OCI-LY7 (cell line): ENCODE measurements at regions not wholly inside any gene's neighbourhood (a gene's known extent, or its start where the extent isn't known, plus 50 kb on each side); places are given as distances from the start of the nearest gene placed in this dataset.

Source experiments
- BruUV-seq: library from RNA; stranded (reverse); fragments of 400-500 nt; replicated peaks from 2 replicates; lab custom pipeline; 2021; lab: Mats Ljungman, UMichigan
- CTCF ChIA-PET: fragments of 300-600 bp; sonication (Branson Sonifier 250); formaldehyde crosslinking; loops from one replicate; lab custom pipeline; 2022; ENCODE audit warnings: antibody characterized with exemption; ENCODE audit not compliant: unreplicated experiment; lab: Charles Lee
- POLR2A ChIA-PET: fragments of 300-600 bp; sonication (Branson Sonifier 250); formaldehyde crosslinking; loops from one replicate; lab custom pipeline; 2022; ENCODE audit warnings: antibody characterized with exemption; lab: Charles Lee
- DNase-seq: peaks from one replicate; pipeline ENCODE4 v3.0.0-alpha.2; 2015; ENCODE audit warnings: low spot score
- H2AFZ ChIP-seq: fragments of 200-600 bp; sonication (generic), shearing (Covaris generic); 2 replicates; pipeline ENCODE4 v1.6.1; 2014; ENCODE audit warnings: mild to moderate bottlenecking, antibody characterized with exemption, low read length, moderate library complexity
- H3K27ac ChIP-seq: fragments of 200-600 bp; sonication (generic); 2 replicates; pipeline ENCODE4 v1.5.1; 2014; ENCODE audit warnings: mixed run types, low read depth, mild to moderate bottlenecking, moderate library complexity, low read length, inconsistent platforms; ENCODE audit not compliant: poor library complexity, severe bottlenecking
- H3K36me3 ChIP-seq: fragments of 200-600 bp; sonication (generic); 2 replicates; pipeline ENCODE4 v1.6.1; 2014; ENCODE audit warnings: mild to moderate bottlenecking, antibody characterized with exemption, low read length, moderate library complexity, mixed read lengths; ENCODE audit not compliant: insufficient read depth
- H3K4me1 ChIP-seq: fragments of 200-600 bp; sonication (generic); 2 replicates; pipeline ENCODE4 v1.5.1; 2014; ENCODE audit warnings: mild to moderate bottlenecking, low read length; ENCODE audit not compliant: insufficient read depth, poor library complexity, severe bottlenecking
- H3K4me2 ChIP-seq: fragments of 200-600 bp; sonication (generic); 2 replicates; pipeline ENCODE4 v1.6.1; 2014; ENCODE audit warnings: mild to moderate bottlenecking, low read length
- H3K4me3 ChIP-seq: fragments of 200-600 bp; sonication (generic); 2 replicates; pipeline ENCODE4 v1.5.1; 2014; ENCODE audit warnings: mild to moderate bottlenecking, low read depth, low read length; ENCODE audit not compliant: poor library complexity, severe bottlenecking
- H3K79me2 ChIP-seq: fragments of 200-600 bp; sonication (generic); 2 replicates; pipeline ENCODE4 v1.6.1; 2016; ENCODE audit warnings: low read depth, mild to moderate bottlenecking, low read length, moderate library complexity, mixed read lengths; ENCODE audit not compliant: insufficient read depth
- H3K9me2 ChIP-seq: fragments of 200-600 bp; sonication (generic); 2 replicates; pipeline ENCODE4 v1.6.1; 2016; ENCODE audit warnings: mild to moderate bottlenecking, low read length, mixed read lengths; ENCODE audit not compliant: insufficient read depth
- H3K9me3 ChIP-seq: fragments of 200-600 bp; sonication (generic); 2 replicates; pipeline ENCODE4 v1.6.1; 2014; ENCODE audit warnings: mild to moderate bottlenecking, mixed run types, low read length, mixed read lengths
- H4K20me1 ChIP-seq: fragments of 200-600 bp; sonication (generic); 2 replicates; pipeline ENCODE4 v1.6.1; 2014; ENCODE audit warnings: mild to moderate bottlenecking, antibody characterized with exemption, low read length, moderate library complexity, mixed read lengths; ENCODE audit not compliant: insufficient read depth
- CTCF ChIP-seq: fragments of 200-600 bp; sonication (generic); conservative IDR thresholded peaks from 2 replicates; pipeline ENCODE4 v1.5.1; 2014; ENCODE audit warnings: mild to moderate bottlenecking, antibody characterized with exemption, low read length, moderate library complexity, mixed read lengths
- EZH2phosphoT487 ChIP-seq: fragments of 200-600 bp; sonication (generic); IDR thresholded peaks from 2 replicates; pipeline ENCODE4 v1.6.1; 2018; ENCODE audit warnings: low read depth, borderline replicate concordance, mild to moderate bottlenecking, mixed run types, antibody characterized with exemption, low read length, moderate library complexity, mixed read lengths
- intact Hi-C: fragments of 100-400 bp; cut with micrococcal nuclease; formaldehyde crosslinking; loops from one replicate; pipeline ENCODE4 v1.10.0; 2022; ENCODE audit not compliant: unreplicated experiment

DNA sequence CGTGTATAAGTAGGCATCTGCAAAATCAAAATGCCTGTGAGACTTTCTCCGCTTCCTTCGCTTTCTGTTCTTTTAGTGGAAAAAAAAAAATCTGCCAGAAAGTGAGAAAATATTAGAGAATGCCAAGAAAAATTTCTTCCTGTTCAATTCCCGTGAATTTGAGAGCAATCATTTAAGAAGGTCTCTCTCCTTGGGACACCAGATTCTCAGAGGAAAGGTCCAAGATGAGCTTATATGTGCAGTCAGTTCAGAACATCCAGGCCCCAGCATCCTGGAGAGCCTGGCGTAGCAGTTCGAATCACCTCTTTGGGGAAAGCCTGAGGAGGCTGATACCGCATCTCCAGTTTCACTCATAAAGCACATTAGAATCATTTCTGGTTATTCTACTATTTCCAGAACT lies 912.8 kb downstream of the GALC start:
- H3K4me2 ChIP-seq, result no peak overlapping the region
- ChIA-PET CTCF (no interaction called here), POLR2A (interaction anchor here (0.7 to 3.9 kb wide), 4 partner anchors 9 to 934 kb away, joined by 3 to 14 read pairs (median 3); no protein-coding TSS in a partner anchor)
- H4K20me1 ChIP-seq, result no peaks in the 10 kb centered on the region
- no peaks in the 10 kb centered on the region for H3K79me2 ChIP-seq
- no peak overlapping the region for H3K4me3 ChIP-seq
- H3K9me3 ChIP-seq, result no peaks in the 10 kb centered on the region
- no peaks in the 10 kb centered on the region for H3K36me3 ChIP-seq
- H3K27ac ChIP-seq, result no peak overlapping the region
- H3K9me2 ChIP-seq, result no peaks in the 10 kb centered on the region
- DNase-seq, result no peak
- TF ChIP-seq CTCF (no peak), EZH2phosphoT487 (no peak)
- intact Hi-C loops, result no loop called here
- H2AFZ ChIP-seq, result no peak overlapping the region
- H3K4me1 ChIP-seq, result peaks cover 4% of the 10 kb centered on the region
- BruUV-seq, result no TSS peak

DNA sequence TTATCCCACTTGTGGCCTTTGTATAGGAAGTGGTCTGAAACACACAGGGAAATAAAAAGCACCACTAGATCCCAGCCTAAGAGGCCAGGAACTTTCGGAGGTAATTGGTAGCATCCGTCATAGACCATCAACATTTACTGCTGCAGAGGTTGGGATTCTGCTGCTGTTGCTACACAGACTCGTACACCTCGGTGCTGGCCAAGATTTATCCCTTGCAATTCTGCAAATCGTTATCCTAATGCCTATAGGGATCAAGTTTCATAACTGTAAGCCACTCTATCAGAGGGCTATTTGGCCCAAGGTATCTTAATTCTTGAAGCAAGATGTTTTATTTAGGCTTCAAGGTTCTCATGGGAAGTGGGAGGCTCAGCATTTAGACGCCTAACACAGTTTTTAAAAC lies 913.6 kb downstream of the GALC start:
- POLR2A ChIA-PET, result interaction anchor here (0.9 to 3.9 kb wide), 2 partner anchors 8 to 82 kb away, joined by 3 to 14 read pairs; no protein-coding TSS in a partner anchor
- Histone ChIP-seq H3K4me3 (no peak overlapping the region), H4K20me1 (no peaks in the 10 kb centered on the region), H3K4me1 (peaks cover 4% of the 10 kb centered on the region), H3K9me3 (no peaks in the 10 kb centered on the region), H3K4me2 (no peak overlapping the region), H3K9me2 (no peaks in the 10 kb centered on the region), H2AFZ (peak overlapping the region; percentile 38), H3K27ac (no peak overlapping the region), H3K79me2 (no peaks in the 10 kb centered on the region), H3K36me3 (no peaks in the 10 kb centered on the region)
- no TSS peak for BruUV-seq
- intact Hi-C loops, result no loop called here
- CTCF ChIA-PET, result no interaction called here
- no peak for DNase-seq
- no peak for TF ChIP-seq CTCF
- no peak for TF ChIP-seq EZH2phosphoT487

DNA sequence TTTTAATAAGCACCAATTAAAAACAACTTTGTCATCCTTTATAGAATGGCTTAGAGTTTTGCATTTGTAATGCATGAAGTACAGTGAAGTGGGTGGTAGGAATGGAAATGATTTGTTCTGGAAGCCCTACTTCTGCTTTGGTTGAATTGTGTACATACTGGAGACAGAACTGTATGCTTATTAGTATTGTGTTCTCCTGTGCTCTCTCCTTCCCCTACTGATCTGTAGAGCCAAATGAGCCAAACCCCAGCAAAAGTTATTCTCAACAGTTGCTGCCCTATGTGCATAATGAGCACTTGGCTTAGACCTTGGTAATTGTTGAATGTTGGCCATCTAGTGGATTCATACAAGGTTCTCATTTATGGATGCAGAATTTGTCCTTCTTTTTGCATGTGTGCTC lies 916.1 kb downstream of the GALC start:
- Histone ChIP-seq H3K9me2 (no peaks in the 10 kb centered on the region), H3K4me2 (no peak overlapping the region), H3K79me2 (no peaks in the 10 kb centered on the region), H2AFZ (peak overlapping the region; percentile 41), H3K27ac (no peak overlapping the region), H3K4me3 (no peak overlapping the region), H3K9me3 (peaks cover under 1% of the 10 kb centered on the region; the same call in 1 of the 2 replicates), H3K36me3 (0 out of 2 replicates have a peak, but pooled peaks cover under 1% of the 10 kb centered on the region), H4K20me1 (no peaks in the 10 kb centered on the region), H3K4me1 (no peaks in the 10 kb centered on the region)
- POLR2A ChIA-PET, result no interaction called here
- intact Hi-C loops, result no loop called here
- DNase-seq, result no peak
- CTCF ChIA-PET, result no interaction called here
- TF ChIP-seq EZH2phosphoT487, result no peak
- no TSS peak for BruUV-seq
